HG03354 (cell line): ENCODE measurements at regions not wholly inside any gene's neighbourhood (a gene's known extent, or its start where the extent isn't known, plus 50 kb on each side); places are given as distances from the start of the nearest gene placed in this dataset.
"Not testable (repeated sequence)": the region's sequence is repeated elsewhere in the genome, so short reads cannot be mapped to it uniquely, and the experiment has no call there.

Experiments used
- ATAC-seq: cut with Tn5 transposase; IDR thresholded peaks from one replicate; pipeline ENCODE4 v1.9.1; 2021; ENCODE audit warnings: mild to moderate bottlenecking; ENCODE audit not compliant: unreplicated experiment, poor library complexity, severe bottlenecking

- no peak for ATAC-seq
Observed at GRCh38 chr2:122328816-122329215, 573.4 kb downstream of the TSN start.

- no peak for ATAC-seq
Observed at GRCh38 chr2:122329278-122329677, 573.8 kb downstream of the TSN start.

GRCh38 chr2:122333932-122334331 is 578.5 kb downstream of the TSN start:
- ATAC-seq, result no peak

GRCh38 chr2:122338000-122338399 is 582.5 kb downstream of the TSN start:
- no peak for ATAC-seq

- ATAC-seq, result peak; percentile 94
Observed at GRCh38 chr2:122340246-122340645, 584.8 kb downstream of the TSN start.

- peak; percentile 40 for ATAC-seq
Observed at GRCh38 chr2:122341007-122341406, 585.6 kb downstream of the TSN start.

GRCh38 chr2:122352151-122352550 is 596.7 kb downstream of the TSN start:
- ATAC-seq, result not testable (repeated sequence)

GRCh38 chr2:122357998-122358397 is 602.5 kb downstream of the TSN start:
- ATAC-seq, result no peak

GRCh38 chr2:122358729-122359128 is 603.3 kb downstream of the TSN start:
- no peak for ATAC-seq

- no peak for ATAC-seq
Observed at GRCh38 chr2:122363885-122364284, 608.4 kb downstream of the TSN start.

- no peak for ATAC-seq
Observed at GRCh38 chr2:122366427-122366826, 611.0 kb downstream of the TSN start.

GRCh38 chr2:122366969-122367645 is 611.7 kb downstream of the TSN start:
- ATAC-seq, result no peak

GRCh38 chr2:122367646-122368010 is 612.2 kb downstream of the TSN start:
- no peak for ATAC-seq

- ATAC-seq, result no peak
Observed at GRCh38 chr2:122368576-122369243, 613.3 kb downstream of the TSN start.

GRCh38 chr2:122378521-122378920 is 623.1 kb downstream of the TSN start:
- no peak for ATAC-seq

- no peak for ATAC-seq
Observed at GRCh38 chr2:122384768-122385333, 629.4 kb downstream of the TSN start.

GRCh38 chr2:122388208-122388607 is 632.8 kb downstream of the TSN start:
- no peak for ATAC-seq

- ATAC-seq, result no peak
Observed at GRCh38 chr2:122389694-122390093, 634.2 kb downstream of the TSN start.

- ATAC-seq, result no peak
Observed at GRCh38 chr2:122390406-122390805, 635.0 kb downstream of the TSN start.

GRCh38 chr2:122391726-122392125 is 636.3 kb downstream of the TSN start:
- no peak for ATAC-seq

- ATAC-seq, result no peak
Observed at GRCh38 chr2:122395687-122396086, 640.2 kb downstream of the TSN start.
